Esophagus muscularis mucosa (tissue), 4 donors: ENCODE measurements at regions not wholly inside any gene's neighbourhood (a gene's known extent, or its start where the extent isn't known, plus 50 kb on each side); places are given as distances from the start of the nearest gene placed in this dataset.

Source experiments
- EP300 ChIP-seq: sonication (generic); formaldehyde crosslinking; IDR thresholded peaks from one replicate; pipeline ENCODE4 v1.6.1; 2017; ENCODE audit warnings: antibody characterized with exemption
- POLR2A ChIP-seq: fragments of 450-650 bp; IDR thresholded peaks from one replicate; pipeline ENCODE4 v1.6.1; 2017; ENCODE audit warnings: antibody characterized with exemption, moderate library complexity, mild to moderate bottlenecking, low read depth
- TF ChIP-seq, protein P1 (sequence below), 3 experiments: fragments of 200-600 bp in 2 of 3; fragments of 450-650 bp in 1 of 3; sonication (generic) in 2 of 3; IDR thresholded peaks; one replicate each; pipeline ENCODE4 v1.5.1; 2017 to 2019; ENCODE audit warnings: antibody characterized with exemption in 3 of 3, mild to moderate bottlenecking in 2 of 3, moderate library complexity in 1 of 3

DNA sequence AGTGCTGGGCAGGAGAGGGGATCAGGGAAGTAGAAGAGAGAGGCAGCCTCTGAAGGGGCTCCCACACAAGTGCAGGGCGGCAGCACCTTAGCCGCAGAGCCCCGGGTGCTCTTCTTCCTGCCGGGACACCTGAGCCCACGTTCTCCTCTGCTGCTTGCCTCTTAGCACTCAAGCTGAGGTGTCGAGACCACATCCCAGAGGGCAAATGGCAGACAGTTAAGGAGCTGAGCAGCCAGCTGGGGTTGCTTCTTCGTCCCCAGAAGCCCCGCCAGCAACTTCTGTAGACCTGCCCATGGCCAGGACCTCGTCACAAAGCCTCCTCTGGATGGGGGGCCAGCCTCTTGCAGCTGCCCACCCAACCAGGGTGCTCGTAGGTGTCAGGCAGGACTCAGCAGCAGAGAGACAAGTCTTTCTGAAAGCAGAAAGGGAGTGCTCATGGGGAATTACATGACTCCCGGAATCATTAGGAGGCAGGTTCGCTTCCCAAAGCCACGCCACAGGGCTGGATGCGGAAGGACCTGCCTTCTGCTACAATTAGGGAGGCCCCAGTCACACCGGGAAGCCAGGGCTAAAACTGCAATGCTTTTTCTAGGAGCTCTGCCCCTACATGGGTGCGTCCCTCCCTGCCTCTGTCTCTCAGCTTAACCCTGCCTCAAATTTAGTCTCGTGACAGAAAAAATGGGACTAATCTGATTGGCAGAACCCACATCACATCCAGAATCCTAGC is 141.4 kb upstream of the RAB4A start:
- TF ChIP-seq, protein P1, sequence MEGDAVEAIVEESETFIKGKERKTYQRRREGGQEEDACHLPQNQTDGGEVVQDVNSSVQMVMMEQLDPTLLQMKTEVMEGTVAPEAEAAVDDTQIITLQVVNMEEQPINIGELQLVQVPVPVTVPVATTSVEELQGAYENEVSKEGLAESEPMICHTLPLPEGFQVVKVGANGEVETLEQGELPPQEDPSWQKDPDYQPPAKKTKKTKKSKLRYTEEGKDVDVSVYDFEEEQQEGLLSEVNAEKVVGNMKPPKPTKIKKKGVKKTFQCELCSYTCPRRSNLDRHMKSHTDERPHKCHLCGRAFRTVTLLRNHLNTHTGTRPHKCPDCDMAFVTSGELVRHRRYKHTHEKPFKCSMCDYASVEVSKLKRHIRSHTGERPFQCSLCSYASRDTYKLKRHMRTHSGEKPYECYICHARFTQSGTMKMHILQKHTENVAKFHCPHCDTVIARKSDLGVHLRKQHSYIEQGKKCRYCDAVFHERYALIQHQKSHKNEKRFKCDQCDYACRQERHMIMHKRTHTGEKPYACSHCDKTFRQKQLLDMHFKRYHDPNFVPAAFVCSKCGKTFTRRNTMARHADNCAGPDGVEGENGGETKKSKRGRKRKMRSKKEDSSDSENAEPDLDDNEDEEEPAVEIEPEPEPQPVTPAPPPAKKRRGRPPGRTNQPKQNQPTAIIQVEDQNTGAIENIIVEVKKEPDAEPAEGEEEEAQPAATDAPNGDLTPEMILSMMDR (IDR thresholded peaks at IDR 0.05): no peak
- TF ChIP-seq POLR2A: no peak
- TF ChIP-seq EP300: no peak
